ENCODE measurements at regions not wholly inside any gene's neighbourhood (a gene's known extent, or its start where the extent isn't known, plus 50 kb on each side); places are given as distances from the start of the nearest gene placed in this dataset.
"Not testable (repeated sequence)": the region's sequence is repeated elsewhere in the genome, so short reads cannot be mapped to it uniquely, and the experiment has no call there.

GRCh38 chr6:57821325-57821724 is 503.9 kb downstream of the PRIM2 start:
- H3K27ac ChIP-seq; H3K36me3 ChIP-seq (replicated peaks); in situ Hi-C loops (cut with HindIII; ENCODE audit: low pct_ligation_motif_present, low sequenced_read_pairs); DNase-seq; H3K4me3 ChIP-seq (ENCODE audit: low read depth, low read length); H3K27me3 ChIP-seq (replicated peaks): not testable (repeated sequence)

GRCh38 chr6:57822448-57822847 is 505.0 kb downstream of the PRIM2 start:
- H3K4me3 ChIP-seq (ENCODE audit: low read depth, low read length); H3K36me3 ChIP-seq (replicated peaks); in situ Hi-C loops (cut with HindIII; ENCODE audit: low pct_ligation_motif_present, low sequenced_read_pairs); H3K27me3 ChIP-seq (replicated peaks); H3K27ac ChIP-seq; DNase-seq: not testable (repeated sequence)

GRCh38 chr6:57822896-57823358 is 505.5 kb downstream of the PRIM2 start:
- Histone ChIP-seq H3K27me3 (replicated peaks) (no peaks in the 10 kb centered on the region), H3K27ac (no peak overlapping the region), H3K36me3 (replicated peaks) (no peaks in the 10 kb centered on the region), H3K4me3 (ENCODE audit: low read depth, low read length) (peak overlapping the region; percentile 15)
- no peak for TF ChIP-seq CTCF (IDR thresholded peaks at IDR 0.05; ENCODE audit: low read depth, low read length, missing control alignments)
- DNase-seq, result peak; percentile 83
- in situ Hi-C loops (cut with HindIII; ENCODE audit: low pct_ligation_motif_present, low sequenced_read_pairs), result no loop called here

- in situ Hi-C loops (cut with HindIII; ENCODE audit: low pct_ligation_motif_present, low sequenced_read_pairs); H3K27ac ChIP-seq; DNase-seq; H3K36me3 ChIP-seq (replicated peaks); H3K4me3 ChIP-seq (ENCODE audit: low read depth, low read length); H3K27me3 ChIP-seq (replicated peaks): not testable (repeated sequence)
Observed at GRCh38 chr6:57837622-57838209, 520.3 kb downstream of the PRIM2 start.

GRCh38 chr6:57841551-57841950 is 524.1 kb downstream of the PRIM2 start:
- H3K27ac ChIP-seq; H3K27me3 ChIP-seq (replicated peaks); H3K4me3 ChIP-seq (ENCODE audit: low read depth, low read length); DNase-seq; in situ Hi-C loops (cut with HindIII; ENCODE audit: low pct_ligation_motif_present, low sequenced_read_pairs); H3K36me3 ChIP-seq (replicated peaks): not testable (repeated sequence)

- DNase-seq; in situ Hi-C loops (cut with HindIII; ENCODE audit: low pct_ligation_motif_present, low sequenced_read_pairs); H3K27me3 ChIP-seq (replicated peaks): not testable (repeated sequence)
Observed at GRCh38 chr6:57853745-57854407, 536.4 kb downstream of the PRIM2 start.

GRCh38 chr6:57860481-57861315 is 543.3 kb downstream of the PRIM2 start:
- DNase-seq; H3K36me3 ChIP-seq (replicated peaks); H3K4me3 ChIP-seq (ENCODE audit: low read depth, low read length); H3K27me3 ChIP-seq (replicated peaks); H3K27ac ChIP-seq; in situ Hi-C loops (cut with HindIII; ENCODE audit: low pct_ligation_motif_present, low sequenced_read_pairs): not testable (repeated sequence)

More at GRCh38 chr6:57853745-57854407, 536.4 kb downstream of the PRIM2 start:
- H3K4me3 ChIP-seq (ENCODE audit: low read depth, low read length); H3K27ac ChIP-seq; H3K36me3 ChIP-seq (replicated peaks): not testable (repeated sequence)

GRCh38 chr6:57870083-57870482 is 552.7 kb downstream of the PRIM2 start:
- in situ Hi-C loops (cut with HindIII; ENCODE audit: low pct_ligation_motif_present, low sequenced_read_pairs); DNase-seq; H3K4me3 ChIP-seq (ENCODE audit: low read depth, low read length); H3K27me3 ChIP-seq (replicated peaks); H3K36me3 ChIP-seq (replicated peaks); H3K27ac ChIP-seq: not testable (repeated sequence)

- H3K27ac ChIP-seq; H3K36me3 ChIP-seq (replicated peaks); in situ Hi-C loops (cut with HindIII; ENCODE audit: low pct_ligation_motif_present, low sequenced_read_pairs); H3K27me3 ChIP-seq (replicated peaks); H3K4me3 ChIP-seq (ENCODE audit: low read depth, low read length); DNase-seq: not testable (repeated sequence)
Observed at GRCh38 chr6:57873424-57873823, 556.0 kb downstream of the PRIM2 start.

GRCh38 chr6:57876659-57877058 is 559.2 kb downstream of the PRIM2 start:
- in situ Hi-C loops (cut with HindIII; ENCODE audit: low pct_ligation_motif_present, low sequenced_read_pairs); H3K27ac ChIP-seq; H3K27me3 ChIP-seq (replicated peaks); H3K36me3 ChIP-seq (replicated peaks); DNase-seq; H3K4me3 ChIP-seq (ENCODE audit: low read depth, low read length): not testable (repeated sequence)

GRCh38 chr6:57877729-57878128 is 560.3 kb downstream of the PRIM2 start:
- H3K36me3 ChIP-seq (replicated peaks); H3K27me3 ChIP-seq (replicated peaks); in situ Hi-C loops (cut with HindIII; ENCODE audit: low pct_ligation_motif_present, low sequenced_read_pairs); H3K27ac ChIP-seq; H3K4me3 ChIP-seq (ENCODE audit: low read depth, low read length); DNase-seq: not testable (repeated sequence)

GRCh38 chr6:57878792-57879191 is 561.4 kb downstream of the PRIM2 start:
- H3K4me3 ChIP-seq (ENCODE audit: low read depth, low read length); H3K27me3 ChIP-seq (replicated peaks); H3K36me3 ChIP-seq (replicated peaks); H3K27ac ChIP-seq; DNase-seq; in situ Hi-C loops (cut with HindIII; ENCODE audit: low pct_ligation_motif_present, low sequenced_read_pairs): not testable (repeated sequence)

- H3K27ac ChIP-seq; in situ Hi-C loops (cut with HindIII; ENCODE audit: low pct_ligation_motif_present, low sequenced_read_pairs); H3K27me3 ChIP-seq (replicated peaks); DNase-seq; H3K4me3 ChIP-seq (ENCODE audit: low read depth, low read length); H3K36me3 ChIP-seq (replicated peaks): not testable (repeated sequence)
Observed at GRCh38 chr6:57898850-57899249, 581.4 kb downstream of the PRIM2 start.

All from brain microvascular endothelial cell (primary cell).